Skeletal muscle satellite cell (primary cell): ENCODE measurements at regions not wholly inside any gene's neighbourhood (a gene's known extent, or its start where the extent isn't known, plus 50 kb on each side); places are given as distances from the start of the nearest gene placed in this dataset.

Source experiments
- H3K27me3 ChIP-seq: 2 replicates; pipeline ENCODE4 v1.7.0; 2013; ENCODE audit warnings: low read length; ENCODE audit not compliant: control insufficient read depth, insufficient read depth
- H3K36me3 ChIP-seq: 2 replicates; pipeline ENCODE4 v1.7.0; 2013; ENCODE audit warnings: mild to moderate bottlenecking, control low read depth, low read length; ENCODE audit not compliant: insufficient read depth
- H3K4me1 ChIP-seq: 2 replicates; pipeline ENCODE4 v1.7.0; 2013; ENCODE audit warnings: low read length; ENCODE audit not compliant: control insufficient read depth, insufficient read depth
- H3K4me2 ChIP-seq: 2 replicates; pipeline ENCODE4 v1.7.0; 2013; ENCODE audit warnings: mild to moderate bottlenecking, low read length
- H3K4me3 ChIP-seq: 2 replicates; pipeline ENCODE4 v1.7.0; 2013; ENCODE audit warnings: low read length
- H3K9ac ChIP-seq: 2 replicates; pipeline ENCODE4 v1.7.0; 2013; ENCODE audit warnings: mild to moderate bottlenecking, low read depth, low read length, moderate library complexity
- H3K9me3 ChIP-seq: replicated peaks from 2 replicates; pipeline ENCODE4 v1.7.0; 2013; ENCODE audit warnings: mild to moderate bottlenecking, control low read depth, low read length

- no peaks in the 10 kb centered on the region for H3K9me3 ChIP-seq
These were observed 112.5 kb upstream of the SOX6 start for GRCh38 chr11:16468735-16469453.

GRCh38 chr11:16460508-16460907 is 104.2 kb upstream of the SOX6 start:
- Histone ChIP-seq H3K36me3 (no peaks in the 10 kb centered on the region), H3K9ac (no peak overlapping the region), H3K27me3 (no peaks in the 10 kb centered on the region), H3K4me3 (no peak overlapping the region), H3K4me1 (no peaks in the 10 kb centered on the region), H3K9me3 (no peaks in the 10 kb centered on the region), H3K4me2 (no peak overlapping the region)

More at GRCh38 chr11:16468735-16469453, 112.5 kb upstream of the SOX6 start:
- Histone ChIP-seq H3K4me2 (no peak overlapping the region), H3K36me3 (no peaks in the 10 kb centered on the region), H3K4me1 (no peaks in the 10 kb centered on the region), H3K4me3 (no peak overlapping the region), H3K27me3 (no peaks in the 10 kb centered on the region), H3K9ac (no peak overlapping the region)

DNA sequence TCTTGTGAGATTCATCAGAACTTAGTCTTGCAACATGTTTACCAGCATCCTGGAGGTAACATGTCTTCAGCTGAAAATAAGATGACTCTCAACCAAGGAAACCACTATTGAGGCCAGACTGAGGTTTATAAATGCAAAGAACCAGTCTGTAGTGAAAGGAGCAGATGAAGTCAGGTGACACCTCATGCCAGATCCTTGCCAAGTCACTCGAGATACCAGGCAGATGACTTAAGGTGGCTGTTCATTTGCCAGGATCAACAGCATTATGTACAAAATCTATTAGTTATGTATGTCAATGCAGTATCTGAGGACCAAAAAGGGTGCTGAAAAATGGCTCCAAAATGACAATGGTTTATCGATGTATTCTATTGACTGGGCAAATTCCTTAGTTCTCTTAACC is 100.0 kb upstream of the SOX6 start:
- Histone ChIP-seq H3K36me3 (no peaks in the 10 kb centered on the region), H3K9ac (no peak overlapping the region), H3K4me1 (no peaks in the 10 kb centered on the region), H3K4me2 (no peak overlapping the region), H3K4me3 (no peak overlapping the region), H3K9me3 (no peaks in the 10 kb centered on the region), H3K27me3 (no peaks in the 10 kb centered on the region)

DNA sequence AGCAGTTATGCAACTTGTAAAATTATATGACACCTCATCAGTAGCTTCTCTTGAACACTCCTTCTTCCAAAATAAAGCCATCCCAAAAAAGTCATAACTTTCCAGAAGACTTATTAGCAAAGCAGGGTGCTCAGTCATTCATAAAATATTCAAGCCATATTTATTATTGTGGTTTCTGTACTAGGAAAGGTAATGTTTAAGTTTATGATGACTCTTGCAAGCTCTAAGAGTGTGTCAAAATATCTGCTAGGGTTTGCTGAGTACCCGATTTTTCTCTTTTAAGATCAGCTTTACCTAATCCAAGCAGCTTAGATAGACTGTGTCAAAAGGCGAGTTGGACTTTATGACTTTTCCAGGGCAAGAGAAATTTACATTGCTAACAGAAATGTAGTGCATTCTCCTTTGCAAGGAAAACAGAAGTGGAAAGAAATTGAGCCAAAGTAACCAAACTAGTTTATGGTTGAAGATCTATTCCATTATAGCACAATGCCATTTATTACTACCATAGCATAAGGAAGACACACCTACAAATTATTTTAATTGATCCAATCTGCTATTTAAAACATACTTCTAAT is 98.0 kb upstream of the SOX6 start:
- no peaks in the 10 kb centered on the region for H3K4me1 ChIP-seq
- no peaks in the 10 kb centered on the region for H3K36me3 ChIP-seq
- H3K4me3 ChIP-seq, result no peak overlapping the region
- H3K4me2 ChIP-seq, result no peak overlapping the region
- no peak overlapping the region for H3K9ac ChIP-seq
- H3K27me3 ChIP-seq, result no peaks in the 10 kb centered on the region
- no peaks in the 10 kb centered on the region for H3K9me3 ChIP-seq

DNA sequence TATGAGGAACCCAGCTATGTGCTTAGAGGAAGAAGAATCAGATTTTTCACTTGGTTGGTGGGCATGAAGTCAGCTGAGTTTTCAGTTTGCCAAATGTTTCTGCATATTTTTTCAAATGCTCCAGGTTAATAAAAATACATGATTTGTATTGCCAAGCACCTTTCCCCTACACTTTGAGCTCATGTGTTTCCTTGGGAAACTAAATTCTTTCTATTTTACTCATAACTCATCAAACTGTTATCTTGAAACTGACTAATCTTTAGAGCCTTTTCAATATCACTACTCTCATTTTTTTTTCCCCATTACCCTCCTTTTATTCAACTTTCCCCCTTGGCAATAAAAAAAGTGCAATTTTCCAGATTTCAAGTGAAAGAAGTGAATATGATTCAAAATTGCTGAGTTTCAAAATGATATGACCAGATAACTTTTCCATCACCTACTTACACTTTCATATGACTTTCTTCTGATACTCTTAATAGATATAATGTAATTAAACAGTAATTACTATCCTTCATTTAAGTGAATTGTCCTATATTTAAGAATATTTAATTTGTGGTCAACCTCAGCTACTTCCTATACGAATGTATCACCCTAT is 91.9 kb upstream of the SOX6 start:
- Histone ChIP-seq H3K4me1 (no peaks in the 10 kb centered on the region), H3K9me3 (no peaks in the 10 kb centered on the region), H3K4me3 (no peak overlapping the region), H3K9ac (no peak overlapping the region), H3K4me2 (no peak overlapping the region), H3K36me3 (no peaks in the 10 kb centered on the region), H3K27me3 (no peaks in the 10 kb centered on the region)

GRCh38 chr11:16441461-16441860 is 85.1 kb upstream of the SOX6 start:
- H3K36me3 ChIP-seq, result no peaks in the 10 kb centered on the region
- H3K4me1 ChIP-seq, result no peaks in the 10 kb centered on the region
- H3K9me3 ChIP-seq, result no peaks in the 10 kb centered on the region
- H3K4me3 ChIP-seq, result no peak overlapping the region
- H3K27me3 ChIP-seq, result no peaks in the 10 kb centered on the region
- H3K4me2 ChIP-seq, result no peak overlapping the region
- no peak overlapping the region for H3K9ac ChIP-seq

DNA sequence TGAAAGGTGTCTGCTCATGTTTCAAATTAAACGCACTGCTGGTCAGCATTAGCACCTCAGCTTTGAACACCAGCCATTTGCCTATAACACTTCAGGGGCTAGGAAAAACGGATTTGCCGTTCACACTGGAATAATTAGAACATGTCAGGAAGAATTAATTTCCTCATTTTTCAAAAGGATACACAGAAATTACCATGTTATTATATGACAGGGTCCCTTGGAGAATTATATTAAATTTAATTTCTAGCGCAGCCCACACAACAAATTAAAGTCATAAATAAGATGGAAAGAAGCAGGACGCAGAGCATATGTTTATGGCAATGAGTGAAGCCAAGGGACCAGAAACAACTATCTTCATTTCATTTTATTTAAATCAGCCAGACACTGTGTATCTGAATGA is 83.8 kb upstream of the SOX6 start:
- H3K27me3 ChIP-seq, result no peaks in the 10 kb centered on the region
- no peak overlapping the region for H3K9ac ChIP-seq
- H3K36me3 ChIP-seq, result no peaks in the 10 kb centered on the region
- no peaks in the 10 kb centered on the region for H3K4me1 ChIP-seq
- no peak overlapping the region for H3K4me2 ChIP-seq
- no peaks in the 10 kb centered on the region for H3K9me3 ChIP-seq
- H3K4me3 ChIP-seq, result no peak overlapping the region

- no peaks in the 10 kb centered on the region for H3K9me3 ChIP-seq
- H3K4me3 ChIP-seq, result no peak overlapping the region
- no peak overlapping the region for H3K9ac ChIP-seq
- H3K4me1 ChIP-seq, result no peaks in the 10 kb centered on the region
- H3K36me3 ChIP-seq, result no peaks in the 10 kb centered on the region
- no peaks in the 10 kb centered on the region for H3K27me3 ChIP-seq
- no peak overlapping the region for H3K4me2 ChIP-seq
These were observed 77.7 kb upstream of the SOX6 start for GRCh38 chr11:16434036-16434435.

DNA sequence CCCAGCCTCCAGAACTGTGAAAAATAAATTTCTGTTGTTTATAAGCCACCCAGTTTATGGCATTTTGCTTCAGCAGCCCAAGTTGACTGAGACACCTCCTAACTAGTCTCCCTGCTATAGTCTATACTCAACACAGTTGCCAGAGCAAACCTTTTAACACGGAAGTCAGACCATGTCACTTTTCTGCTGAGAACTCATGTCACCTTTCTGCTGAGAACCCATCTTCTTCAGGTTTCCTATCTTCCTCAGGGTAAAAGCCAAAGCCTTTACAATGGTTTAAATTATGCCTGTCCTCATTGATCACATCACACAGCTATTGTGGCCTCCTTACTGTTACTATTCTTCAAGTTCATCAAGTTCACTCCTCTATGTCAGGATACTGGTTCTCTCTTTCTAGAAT is 74.3 kb upstream of the SOX6 start:
- Histone ChIP-seq H3K9ac (no peak overlapping the region), H3K4me1 (no peaks in the 10 kb centered on the region), H3K4me2 (no peak overlapping the region), H3K36me3 (no peaks in the 10 kb centered on the region), H3K4me3 (no peak overlapping the region), H3K27me3 (no peaks in the 10 kb centered on the region), H3K9me3 (no peaks in the 10 kb centered on the region)

GRCh38 chr11:16421826-16422225 is 65.5 kb upstream of the SOX6 start:
- no peaks in the 10 kb centered on the region for H3K27me3 ChIP-seq
- H3K4me1 ChIP-seq, result no peaks in the 10 kb centered on the region
- no peaks in the 10 kb centered on the region for H3K36me3 ChIP-seq
- H3K9me3 ChIP-seq, result no peaks in the 10 kb centered on the region
- no peak overlapping the region for H3K9ac ChIP-seq
- H3K4me3 ChIP-seq, result no peak overlapping the region
- no peak overlapping the region for H3K4me2 ChIP-seq

DNA sequence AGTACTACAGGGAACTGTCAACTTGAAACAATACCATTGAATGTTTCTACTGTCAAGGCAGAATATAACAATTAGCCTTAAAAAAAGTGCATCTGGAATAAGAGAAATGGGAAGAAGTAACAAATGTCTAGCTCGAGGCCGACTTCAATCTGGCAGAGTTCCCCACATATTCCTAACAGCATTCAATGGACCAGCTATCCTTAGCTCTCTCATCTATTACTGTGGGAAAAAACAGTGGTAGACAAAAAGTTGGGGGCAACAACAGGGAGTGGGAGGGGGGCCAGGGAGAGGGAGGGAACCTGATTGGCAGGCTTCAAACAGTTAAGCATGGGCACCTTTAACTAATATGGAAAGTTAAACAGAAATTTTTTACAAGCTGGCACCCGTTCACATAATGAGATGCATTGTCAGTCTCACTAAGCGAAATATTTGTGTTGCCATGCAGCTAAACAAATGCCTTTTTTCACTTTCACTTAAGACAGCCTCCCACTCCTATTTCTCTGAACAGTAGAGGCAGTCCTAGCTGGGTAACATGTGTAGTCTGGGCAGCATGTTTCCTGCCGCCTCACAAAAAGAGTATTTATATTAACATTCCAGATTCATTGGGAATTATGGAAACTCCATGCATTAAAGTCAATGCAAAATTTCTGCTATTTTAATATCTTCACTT is 62.2 kb upstream of the SOX6 start:
- no peak overlapping the region for H3K9ac ChIP-seq
- H3K4me3 ChIP-seq, result no peak overlapping the region

More for the DNA sequence above, 62.2 kb upstream of the SOX6 start:
- H3K4me1 ChIP-seq, result no peaks in the 10 kb centered on the region
- H3K36me3 ChIP-seq, result no peaks in the 10 kb centered on the region
- H3K4me2 ChIP-seq, result no peak overlapping the region
- H3K9me3 ChIP-seq, result no peaks in the 10 kb centered on the region
- no peaks in the 10 kb centered on the region for H3K27me3 ChIP-seq
